ENCODE measurements at regions not wholly inside any gene's neighbourhood (a gene's known extent, or its start where the extent isn't known, plus 50 kb on each side); places are given as distances from the start of the nearest gene placed in this dataset.
"Not testable (repeated sequence)": the region's sequence is repeated elsewhere in the genome, so short reads cannot be mapped to it uniquely, and the experiment has no call there.

DNA sequence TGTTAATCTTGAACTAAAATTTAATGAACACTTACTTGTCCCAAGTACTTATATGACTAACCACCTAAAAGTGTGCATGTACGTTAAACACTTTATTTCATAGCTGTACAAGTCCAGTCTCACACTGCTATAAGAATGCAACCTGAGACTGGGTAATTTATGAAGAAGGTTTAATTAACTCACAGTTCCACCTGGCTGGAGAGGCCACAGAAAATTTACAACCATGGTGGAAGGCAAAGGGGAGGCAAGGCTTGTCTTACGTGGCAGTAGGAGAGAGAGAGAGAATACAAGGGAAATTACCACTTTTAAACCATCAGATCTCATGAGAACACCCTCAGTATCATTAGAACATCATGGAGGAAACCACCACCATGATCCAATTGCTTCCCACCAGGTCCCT, 748.7 kb upstream of the HS3ST1 start:
- no peak for DNase-seq

DNA sequence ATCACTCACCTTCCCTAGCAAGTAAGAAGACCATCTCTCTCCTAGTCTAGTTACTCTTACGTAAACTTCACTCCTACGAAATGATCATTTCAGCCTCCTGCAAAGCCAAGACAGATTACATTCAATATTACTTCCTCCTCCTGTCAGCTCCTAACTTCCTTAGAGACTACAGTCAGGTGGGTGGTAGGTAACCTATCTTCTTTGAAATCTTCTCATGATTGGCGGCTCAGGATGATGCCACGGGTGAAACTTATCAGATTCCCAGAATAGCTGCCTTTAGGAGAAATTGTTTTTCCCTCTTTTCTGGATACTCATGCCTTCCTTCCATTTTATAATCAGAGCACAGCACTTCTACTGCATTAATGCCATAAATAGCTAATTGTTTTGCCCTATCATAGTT, 744.8 kb upstream of the HS3ST1 start:
- DNase-seq, result no peak

DNA sequence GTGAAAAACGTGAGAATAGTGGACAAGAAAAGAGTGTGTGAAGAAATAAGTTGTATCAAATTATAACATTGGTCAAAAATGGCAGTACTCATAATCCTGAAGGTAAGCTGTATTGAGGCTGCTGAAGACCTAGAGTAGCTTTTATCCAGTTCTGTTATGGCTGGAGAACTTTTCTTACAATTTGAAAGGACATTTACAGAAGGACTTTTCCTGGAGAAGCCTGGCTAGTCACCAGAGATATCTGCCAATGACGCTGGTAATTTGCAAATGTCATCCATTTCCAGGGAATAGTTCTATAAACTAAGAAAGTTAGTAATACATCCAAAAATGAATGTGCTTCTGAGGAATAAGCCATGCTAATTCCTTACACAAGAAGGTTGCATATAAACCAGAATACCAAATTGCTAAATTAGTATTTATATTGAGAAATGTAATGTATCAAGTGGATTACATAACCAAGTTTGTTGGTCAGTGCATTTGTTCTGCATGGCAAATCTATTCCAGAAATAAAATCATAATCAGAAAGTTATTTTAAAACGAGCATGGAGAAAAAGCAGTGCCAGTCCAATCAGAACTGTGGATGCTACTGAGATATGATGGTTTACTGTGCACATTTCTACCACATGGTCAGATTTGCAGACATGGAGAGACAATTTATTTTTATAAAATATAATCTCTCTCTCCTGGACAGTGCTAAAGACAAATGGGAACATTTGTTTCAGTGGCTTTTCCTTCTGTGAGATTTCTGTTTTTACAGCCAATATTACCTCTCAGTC, 743.7 kb upstream of the HS3ST1 start:
- no peak for DNase-seq

DNA sequence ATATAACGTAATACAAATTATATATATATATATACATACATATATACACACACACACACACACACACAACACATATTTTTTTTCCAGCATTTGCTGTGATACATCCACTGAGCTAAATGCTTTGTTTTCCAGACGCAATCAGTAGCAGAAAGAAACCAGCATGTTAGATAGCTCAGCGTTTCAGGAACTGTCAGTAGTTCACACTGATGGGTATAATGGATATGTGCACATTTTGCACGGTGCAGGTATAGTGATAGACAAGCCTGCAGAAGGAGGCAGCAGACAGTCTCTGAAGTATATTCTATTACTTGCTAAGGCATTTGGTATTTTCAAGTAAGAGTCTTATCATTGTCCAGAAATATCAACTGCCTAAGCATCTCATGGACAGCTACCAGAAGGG, 741.6 kb upstream of the HS3ST1 start:
- no peak for DNase-seq

DNA sequence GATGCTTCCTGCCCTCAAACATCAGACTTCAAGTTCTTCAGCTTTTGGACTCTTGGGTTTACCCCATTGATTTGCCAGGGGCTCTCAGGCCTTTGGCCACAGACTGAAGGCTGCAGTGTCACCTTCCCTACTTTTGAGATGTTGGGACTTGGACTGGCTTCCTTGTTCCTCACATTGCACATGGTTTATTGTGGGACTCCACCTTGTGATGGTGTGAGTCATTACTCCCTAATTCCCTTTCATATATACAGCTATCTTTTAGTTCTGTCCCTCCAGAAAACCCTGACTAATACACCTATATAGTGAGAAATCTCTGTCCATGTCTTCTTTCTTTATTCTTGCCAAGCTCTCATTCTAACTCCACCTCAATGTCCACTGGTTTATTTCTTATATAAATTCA, 736.9 kb upstream of the HS3ST1 start:
- no peak for DNase-seq

DNA sequence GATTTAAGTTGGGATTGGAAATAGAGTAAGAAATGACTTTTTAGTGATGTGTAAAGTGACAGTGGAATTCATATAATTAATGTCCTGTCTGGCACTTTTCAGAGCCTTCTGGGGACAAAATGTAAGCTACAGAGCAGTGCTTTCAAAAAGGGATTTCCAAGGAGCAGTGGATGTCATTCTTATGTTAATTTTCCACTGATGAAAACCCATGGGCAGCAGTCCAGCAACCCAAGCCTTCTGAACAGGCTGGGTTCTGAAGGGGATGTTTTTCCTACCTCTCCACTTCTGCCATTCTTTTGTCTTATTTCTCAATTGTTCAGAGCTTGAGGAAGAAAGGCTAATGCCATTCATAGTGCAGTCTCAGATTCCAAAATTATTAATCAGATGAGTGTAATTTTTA, 717.6 kb upstream of the HS3ST1 start:
- no peak for DNase-seq

DNA sequence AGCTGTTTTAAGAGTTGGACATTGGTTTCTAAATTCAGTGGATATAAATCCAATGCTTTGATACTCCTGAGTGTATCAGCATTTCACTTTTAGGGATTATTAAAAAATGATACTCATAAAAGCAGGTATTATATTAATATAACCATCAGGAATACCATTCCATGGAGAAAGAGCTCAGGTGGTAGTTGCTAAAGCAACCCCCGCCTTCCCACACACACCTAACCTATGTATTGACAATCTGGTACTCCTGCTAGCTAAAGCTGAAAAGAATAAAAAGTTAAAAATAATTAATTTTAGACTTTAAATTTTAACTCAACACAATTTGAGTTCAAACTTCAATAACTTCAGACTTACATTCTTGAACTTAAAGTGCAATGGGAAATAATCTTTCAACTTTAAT, 717.1 kb upstream of the HS3ST1 start:
- no peak for DNase-seq

DNA sequence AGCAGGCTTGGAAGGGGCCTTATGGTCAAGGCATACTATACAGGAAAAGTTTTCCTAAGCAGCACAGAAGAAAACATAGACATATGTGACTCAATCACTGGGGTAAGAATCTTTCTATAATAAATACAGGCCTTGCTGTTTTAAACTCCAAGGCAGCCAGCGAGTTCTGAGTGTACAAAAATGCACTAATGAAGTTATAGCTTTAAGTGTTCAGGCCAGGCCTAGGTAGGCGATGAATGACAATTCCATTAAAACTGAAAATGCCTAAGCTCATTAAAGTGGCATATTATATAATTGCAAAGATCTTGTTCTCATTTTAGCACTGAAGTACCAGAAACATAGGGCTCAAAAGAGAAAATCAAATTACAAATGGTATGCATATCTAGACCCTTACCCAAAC, 716.4 kb upstream of the HS3ST1 start:
- DNase-seq, result no peak

DNA sequence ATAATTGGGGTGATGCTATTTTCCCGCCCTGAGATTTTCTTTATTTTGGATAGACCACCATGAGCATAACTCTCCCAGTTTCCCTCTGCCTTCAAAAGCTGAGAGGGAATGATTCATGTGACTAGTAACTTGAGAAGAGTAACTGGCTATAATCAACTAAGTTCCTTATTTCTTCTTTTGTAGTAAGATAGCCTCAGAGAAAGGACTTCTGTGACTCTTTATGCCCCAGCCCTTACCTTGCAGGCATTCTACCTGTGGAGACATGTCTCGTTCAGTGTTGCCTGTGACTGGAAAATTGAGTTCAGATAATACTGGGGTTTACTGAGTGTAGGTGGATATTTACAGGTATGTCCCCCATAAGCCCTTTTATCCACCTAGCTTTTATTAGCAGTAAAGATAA, 715.4 kb upstream of the HS3ST1 start:
- no peak for DNase-seq

DNA sequence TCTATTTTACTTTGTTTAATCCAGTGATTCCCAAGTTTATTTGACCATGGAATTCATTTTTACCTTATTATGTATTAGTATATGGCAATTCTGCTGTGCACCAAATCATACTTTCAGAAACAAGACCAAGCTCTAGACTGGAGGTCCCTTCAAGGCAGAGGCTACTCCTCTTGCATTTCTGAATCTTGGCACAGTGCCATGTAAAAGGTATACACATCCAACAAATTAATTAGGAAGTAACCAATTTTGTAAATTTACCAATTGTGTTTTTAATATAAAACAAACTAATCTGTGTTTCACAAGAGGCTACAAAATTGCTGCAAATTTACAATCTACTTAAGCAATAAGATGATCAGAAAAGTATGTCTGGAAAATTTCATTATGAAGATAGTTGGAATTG, 712.2 kb upstream of the HS3ST1 start:
- no peak for DNase-seq

DNA sequence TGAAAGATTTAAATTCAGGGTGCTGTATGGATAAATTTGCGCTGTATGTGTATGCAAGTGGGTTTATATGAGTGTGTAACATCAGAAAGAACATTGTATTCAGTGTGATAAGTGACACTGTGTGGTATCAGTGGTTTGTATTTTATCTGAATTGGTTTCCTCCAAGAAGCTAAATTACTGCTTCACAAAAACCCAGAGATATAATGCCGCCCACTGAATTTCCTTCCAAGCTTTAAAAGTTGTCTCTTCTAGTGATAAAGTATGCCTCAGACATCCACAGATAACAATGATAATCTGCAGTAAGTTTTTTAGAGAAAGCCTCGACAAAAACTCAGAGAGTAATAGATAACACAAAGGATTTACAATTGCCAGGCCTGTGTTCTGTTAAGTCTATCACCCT, 710.6 kb upstream of the HS3ST1 start:
- DNase-seq, result no peak

DNA sequence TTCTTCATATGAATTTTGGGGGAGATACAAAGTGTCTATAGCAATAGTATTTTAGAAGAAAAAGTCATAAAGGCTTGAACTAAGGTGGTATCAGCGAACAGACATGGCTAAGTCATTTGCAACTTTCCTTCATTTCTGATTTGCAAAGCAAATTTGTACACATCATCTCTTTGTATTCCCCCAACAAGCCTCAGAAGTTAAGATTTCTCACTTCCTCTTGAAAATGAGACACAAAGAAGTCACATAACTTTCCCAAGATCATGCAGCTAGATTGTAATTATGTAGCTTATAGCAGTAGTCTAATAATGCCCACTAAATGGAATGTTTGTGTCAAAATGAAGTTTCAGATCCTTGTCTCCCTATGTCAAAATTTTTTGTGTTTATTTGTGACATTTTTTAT, 709.8 kb upstream of the HS3ST1 start:
- DNase-seq, result no peak

DNA sequence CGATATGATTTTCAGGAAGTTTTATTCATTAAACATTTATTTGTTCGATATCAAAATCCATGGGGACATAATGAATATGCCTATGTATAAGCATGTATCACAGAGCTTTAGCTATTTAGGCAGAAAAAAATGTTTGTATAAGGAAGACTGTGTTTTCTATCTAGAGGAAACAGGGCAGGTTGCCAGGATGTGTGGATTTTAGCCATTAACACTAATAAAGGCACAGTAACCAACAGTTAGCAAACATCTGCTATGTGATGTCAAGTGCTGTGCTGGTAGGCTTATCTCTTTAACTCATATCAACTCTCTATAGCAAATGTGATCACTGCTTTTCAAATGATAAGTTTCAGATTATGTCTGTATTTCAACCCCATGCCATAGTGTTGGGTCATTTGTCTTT, 708.9 kb upstream of the HS3ST1 start:
- DNase-seq, result no peak

DNA sequence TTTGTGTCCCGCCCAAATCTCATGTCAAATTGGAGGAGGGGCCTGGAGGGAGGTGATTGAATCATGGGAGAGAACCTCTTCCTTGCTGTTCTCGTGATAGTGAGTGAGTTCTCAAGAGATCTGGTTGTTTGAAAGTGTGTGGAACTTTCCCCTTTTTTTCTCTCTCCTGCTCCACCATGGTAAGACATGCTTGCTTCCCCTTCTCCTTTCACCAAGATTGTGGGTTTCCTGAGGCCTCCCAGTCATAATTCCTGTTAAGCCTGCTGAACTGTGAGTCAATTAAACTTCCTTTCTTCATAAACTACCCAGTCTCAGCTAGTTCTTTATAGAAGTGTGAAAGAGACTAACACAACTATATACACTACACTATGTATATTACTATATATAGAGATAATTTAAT, 697.8 kb upstream of the HS3ST1 start:
- no peak for DNase-seq

DNA sequence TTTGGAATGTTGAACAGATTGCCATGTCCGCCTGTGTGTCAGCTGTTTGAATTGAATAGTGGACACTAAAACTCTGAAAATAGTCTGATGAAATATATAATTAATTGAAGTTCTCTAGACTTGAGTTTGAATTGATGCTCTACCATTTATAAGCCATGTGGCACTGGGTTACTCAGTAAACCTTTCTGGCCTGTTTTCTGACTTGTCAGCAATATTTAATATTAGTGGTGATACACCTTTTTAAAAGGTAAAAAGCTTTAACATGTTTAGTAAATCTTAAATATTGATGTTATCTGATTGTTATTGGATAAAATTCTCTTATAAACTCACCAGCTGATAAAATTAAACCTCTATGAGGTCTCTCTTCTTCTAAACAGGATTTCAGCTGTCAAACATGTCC, 695.4 kb upstream of the HS3ST1 start:
- no peak for DNase-seq

DNA sequence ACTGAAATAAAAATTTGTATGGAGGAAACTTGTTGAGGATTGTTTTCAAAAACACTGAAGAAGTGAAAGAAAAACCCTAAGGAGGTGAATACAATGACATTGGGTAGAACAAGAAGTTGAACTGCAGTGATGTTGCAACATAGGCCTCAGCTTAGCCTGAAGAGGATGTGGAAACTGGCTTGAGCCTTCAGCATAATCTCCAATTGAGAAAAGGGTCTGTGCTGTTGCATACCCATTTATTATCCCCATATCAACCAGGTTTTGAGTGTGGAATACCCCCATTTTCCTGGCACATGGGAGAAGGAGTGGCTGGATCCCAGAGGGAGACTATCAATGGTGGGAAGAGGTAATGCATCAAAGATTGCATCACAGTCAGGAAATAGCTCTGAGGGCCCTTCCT, 695.0 kb upstream of the HS3ST1 start:
- no peak for DNase-seq

DNA sequence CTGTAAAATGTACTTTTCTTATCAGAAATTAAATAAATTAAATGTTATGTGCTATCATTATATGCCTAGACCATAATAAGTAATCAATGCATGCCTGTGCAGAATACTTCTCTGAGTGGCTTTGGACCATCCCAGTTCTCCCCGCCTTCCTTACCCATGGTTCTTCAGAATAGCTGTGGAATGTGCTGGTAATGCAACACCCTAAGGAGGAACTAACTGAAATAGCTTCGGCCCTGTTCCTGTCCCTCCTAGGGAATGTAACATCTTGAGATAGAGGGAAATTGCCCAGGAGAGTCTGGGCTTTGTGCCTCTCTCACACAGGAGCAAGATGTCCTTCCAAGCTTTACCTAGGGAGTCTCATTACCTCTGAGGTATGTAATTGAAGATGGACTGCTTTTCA, 693.6 kb upstream of the HS3ST1 start:
- DNase-seq, result no peak

DNA sequence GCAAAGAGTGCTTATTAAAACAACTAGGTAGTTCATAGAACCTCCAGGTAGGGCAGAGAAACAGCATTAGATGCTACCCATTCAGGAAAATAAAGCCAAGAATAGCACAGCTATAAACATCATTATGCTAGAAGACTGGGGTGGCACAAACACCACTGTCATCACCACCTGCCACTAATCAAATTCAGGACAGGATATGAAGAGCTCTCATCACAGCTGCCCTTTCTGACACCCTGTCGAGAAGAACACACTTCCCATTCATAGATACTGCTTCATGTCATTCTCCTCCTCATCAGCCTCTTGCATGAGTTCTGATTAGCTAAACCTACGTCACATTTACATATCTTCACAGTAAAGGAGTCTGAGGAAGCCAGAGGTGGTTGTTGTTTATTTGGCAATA, 692.3 kb upstream of the HS3ST1 start:
- no peak for DNase-seq

DNA sequence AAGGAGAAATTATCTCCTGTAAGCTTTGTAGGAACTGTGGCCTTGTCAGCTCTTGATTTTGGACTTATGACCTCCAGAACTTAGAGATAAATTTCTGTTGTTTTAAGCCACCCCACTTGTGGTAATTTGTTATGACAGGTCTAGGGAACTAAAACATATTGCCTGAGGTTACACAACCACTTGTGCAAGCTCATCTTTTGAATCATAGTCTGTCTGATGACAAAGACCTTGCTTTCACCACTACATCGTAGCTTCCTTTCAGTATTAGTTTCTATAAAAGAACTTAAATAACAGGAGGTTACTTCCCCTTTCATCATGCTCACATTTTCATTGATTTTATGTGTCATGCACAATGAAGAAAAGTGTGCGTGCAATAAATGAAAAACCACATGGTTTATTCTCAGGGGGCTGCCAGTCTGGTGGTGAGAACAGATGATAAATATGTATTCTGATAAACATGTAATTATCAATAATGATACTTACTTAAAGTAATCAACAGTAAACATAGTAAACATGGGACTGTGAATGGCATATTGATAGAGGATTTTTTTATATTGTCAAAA, 690.0 kb upstream of the HS3ST1 start:
- DNase-seq, result peak; percentile 11

DNA sequence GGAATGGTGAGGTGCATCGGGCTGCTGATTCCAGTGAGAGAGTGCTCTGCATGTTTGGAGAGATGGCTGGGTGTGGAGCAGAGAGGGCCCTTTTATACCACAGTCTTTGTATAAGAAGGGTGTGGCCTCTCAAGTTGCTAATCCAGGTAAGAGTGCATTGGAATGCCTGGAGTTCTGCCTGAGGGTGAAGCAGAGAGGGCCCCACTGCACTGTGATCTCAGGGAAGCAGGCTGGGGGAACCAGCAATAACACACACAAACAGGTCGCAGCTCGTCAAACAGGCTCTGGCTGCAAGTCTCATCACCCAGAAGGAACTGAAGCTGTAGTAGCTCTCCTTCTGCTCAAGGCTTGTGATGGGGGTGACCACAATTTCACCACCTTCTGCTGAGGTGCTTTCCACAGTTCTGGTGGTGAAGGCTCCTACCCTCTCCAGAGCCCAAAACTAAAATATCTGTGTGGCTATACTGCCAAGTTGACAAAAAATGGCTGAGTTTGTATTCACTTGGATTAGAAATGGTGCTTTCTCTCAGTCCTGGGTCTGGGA, 687.4 kb upstream of the HS3ST1 start:
- DNase-seq, result no peak

DNA sequence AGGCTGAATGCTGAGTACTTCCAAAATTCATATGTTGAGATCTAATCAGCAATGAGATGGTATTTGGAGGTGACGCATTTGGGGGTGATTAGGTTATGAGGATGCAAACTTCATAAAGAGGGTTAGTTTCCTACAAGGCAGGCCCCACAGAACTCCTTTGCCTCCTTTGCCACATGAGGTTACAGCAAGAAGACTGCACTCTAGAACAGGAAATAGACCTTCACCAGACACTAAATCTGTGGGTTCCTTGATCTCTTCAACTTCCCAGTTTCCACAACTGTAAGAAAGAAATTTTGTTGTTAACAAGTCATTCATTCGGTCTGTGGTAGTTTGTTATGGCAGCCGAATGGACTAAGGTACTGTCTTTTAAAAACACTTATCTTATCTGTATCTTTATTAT, 681.9 kb upstream of the HS3ST1 start:
- no peak for DNase-seq

DNA sequence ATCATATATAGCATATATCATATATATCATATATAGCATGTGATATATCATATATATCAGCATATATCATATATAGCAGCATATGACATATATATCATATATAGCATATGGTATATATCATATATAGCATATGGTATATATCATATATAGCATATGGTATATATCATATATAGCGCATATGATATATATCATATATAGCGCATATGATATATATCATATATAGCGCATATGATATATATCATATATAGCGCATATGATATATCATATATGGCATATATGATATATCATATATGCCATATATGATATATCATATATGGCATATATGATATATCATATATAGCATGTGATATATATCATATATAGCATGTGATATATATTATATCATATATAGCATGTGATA, 680.4 kb upstream of the HS3ST1 start:
- DNase-seq, result not testable (repeated sequence)

DNA sequence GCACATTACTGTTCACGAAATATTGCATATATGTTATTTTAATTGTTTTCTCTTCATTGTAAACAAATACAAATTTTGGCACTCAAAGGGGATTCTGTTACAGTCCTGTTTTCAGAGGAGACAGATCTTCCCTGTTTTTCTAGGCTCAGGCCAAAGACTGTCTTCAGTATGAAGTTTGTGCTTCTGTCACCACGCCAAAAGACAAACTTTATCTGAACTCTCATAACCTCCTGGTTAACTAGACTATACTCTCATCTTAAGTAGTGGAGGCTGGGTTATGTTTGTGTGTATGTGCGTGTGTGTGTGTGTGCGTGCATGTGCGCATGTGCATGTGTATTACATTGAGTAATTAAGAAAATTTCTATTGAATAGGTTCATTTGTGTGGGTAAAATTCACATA, 676.8 kb upstream of the HS3ST1 start:
- DNase-seq, result no peak

DNA sequence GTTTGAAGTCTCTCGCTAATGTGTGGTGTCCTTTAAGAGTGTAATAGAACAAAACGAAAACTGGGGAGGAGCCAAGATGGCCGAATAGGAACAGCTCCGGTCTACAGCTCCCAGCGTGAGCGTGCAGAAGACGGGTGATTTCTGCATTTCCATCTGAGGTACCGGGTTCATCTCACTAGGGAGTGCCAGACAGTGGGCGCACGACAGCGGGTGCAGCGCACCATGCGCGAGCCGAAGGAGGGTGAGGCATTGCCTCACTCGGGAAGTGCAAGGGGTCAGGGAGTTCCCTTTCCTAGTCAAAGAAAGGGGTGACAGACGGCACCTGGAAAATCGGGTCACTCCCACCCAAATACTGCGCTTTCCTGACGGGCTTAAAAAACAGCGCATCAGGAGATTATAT, 661.2 kb upstream of the HS3ST1 start:
- not testable (repeated sequence) for DNase-seq

Data from muscle of arm (tissue), 1 donor.